HL-60/S4 (cell line): ENCODE measurements at regions not wholly inside any gene's neighbourhood (a gene's known extent, or its start where the extent isn't known, plus 50 kb on each side); places are given as distances from the start of the nearest gene placed in this dataset.
"Not testable (repeated sequence)": the region's sequence is repeated elsewhere in the genome, so short reads cannot be mapped to it uniquely, and the experiment has no call there.

ENCODE experiments used
- in situ Hi-C: fragments of 300-500 bp; cut with MboI; formaldehyde crosslinking; loops from 2 replicates; pipeline ENCODE4 v1.14.3; 2022; ENCODE audit warnings: low sequenced_read_pairs

GRCh38 chr12:46474385-46474784 lies 101.8 kb upstream of the SLC38A2 start:
- in situ Hi-C loops: not testable (repeated sequence)

- in situ Hi-C loops: no loop called here
Observed at GRCh38 chr12:46473634-46474329, 101.2 kb upstream of the SLC38A2 start.

- in situ Hi-C loops: no loop called here
Observed at GRCh38 chr12:46472893-46473633, 100.5 kb upstream of the SLC38A2 start.

- in situ Hi-C loops: no loop called here
Observed at GRCh38 chr12:46472144-46472705, 99.7 kb upstream of the SLC38A2 start.

GRCh38 chr12:46471404-46471803 lies 98.8 kb upstream of the SLC38A2 start:
- in situ Hi-C loops: no loop called here

- in situ Hi-C loops: no loop called here
Observed at GRCh38 chr12:46470975-46471374, 98.4 kb upstream of the SLC38A2 start.

- in situ Hi-C loops: no loop called here
Observed at GRCh38 chr12:46470036-46470627, 97.6 kb upstream of the SLC38A2 start.

GRCh38 chr12:46468813-46469212 lies 96.2 kb upstream of the SLC38A2 start:
- in situ Hi-C loops: no loop called here

- in situ Hi-C loops: no loop called here
Observed at GRCh38 chr12:46468160-46468559, 95.6 kb upstream of the SLC38A2 start.

GRCh38 chr12:46465307-46465706 lies 92.7 kb upstream of the SLC38A2 start:
- in situ Hi-C loops: no loop called here

- in situ Hi-C loops: no loop called here
Observed at GRCh38 chr12:46464863-46465262, 92.3 kb upstream of the SLC38A2 start.

GRCh38 chr12:46462641-46463355 lies 90.2 kb upstream of the SLC38A2 start:
- in situ Hi-C loops: no loop called here

- in situ Hi-C loops: no loop called here
Observed at GRCh38 chr12:46461907-46462640, 89.5 kb upstream of the SLC38A2 start.

GRCh38 chr12:46461459-46461858 lies 88.9 kb upstream of the SLC38A2 start:
- in situ Hi-C loops: no loop called here

- in situ Hi-C loops: no loop called here
Observed at GRCh38 chr12:46460682-46461210, 88.2 kb upstream of the SLC38A2 start.

- in situ Hi-C loops: no loop called here
Observed at GRCh38 chr12:46459861-46460545, 87.4 kb upstream of the SLC38A2 start.

- in situ Hi-C loops: no loop called here
Observed at GRCh38 chr12:46459111-46459510, 86.5 kb upstream of the SLC38A2 start.

GRCh38 chr12:46458500-46459102 lies 86.0 kb upstream of the SLC38A2 start:
- in situ Hi-C loops: no loop called here

GRCh38 chr12:46457958-46458357 lies 85.4 kb upstream of the SLC38A2 start:
- in situ Hi-C loops: no loop called here
